ENCODE measurements at regions not wholly inside any gene's neighbourhood (a gene's known extent, or its start where the extent isn't known, plus 50 kb on each side); places are given as distances from the start of the nearest gene placed in this dataset.
"Not testable (repeated sequence)": the region's sequence is repeated elsewhere in the genome, so short reads cannot be mapped to it uniquely, and the experiment has no call there.

DNA sequence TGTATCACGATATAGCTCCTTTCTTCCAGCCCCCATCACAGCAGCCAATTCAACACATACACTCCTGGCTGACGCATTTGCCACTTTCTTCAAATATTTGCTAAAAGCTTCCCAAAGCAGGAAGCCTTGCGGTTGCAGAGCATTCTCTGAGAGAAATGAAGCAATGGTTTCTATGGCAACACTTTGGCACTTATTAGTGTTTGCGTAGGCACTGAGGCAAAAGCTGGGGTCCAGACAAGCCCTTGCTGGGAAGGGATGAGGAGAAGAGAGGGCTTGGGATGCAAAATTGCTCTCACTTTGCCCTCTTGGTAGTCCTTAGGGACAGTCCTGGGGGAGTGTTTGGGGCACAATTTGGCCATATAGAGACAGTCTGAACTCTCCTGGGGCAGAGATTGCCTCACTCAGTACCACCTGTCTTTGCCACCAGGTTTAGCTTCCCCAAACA lies 55.0 kb upstream of the PAK3 start:
- peak; percentile 19 for DNase-seq (ENCODE audit: low read depth)

DNA sequence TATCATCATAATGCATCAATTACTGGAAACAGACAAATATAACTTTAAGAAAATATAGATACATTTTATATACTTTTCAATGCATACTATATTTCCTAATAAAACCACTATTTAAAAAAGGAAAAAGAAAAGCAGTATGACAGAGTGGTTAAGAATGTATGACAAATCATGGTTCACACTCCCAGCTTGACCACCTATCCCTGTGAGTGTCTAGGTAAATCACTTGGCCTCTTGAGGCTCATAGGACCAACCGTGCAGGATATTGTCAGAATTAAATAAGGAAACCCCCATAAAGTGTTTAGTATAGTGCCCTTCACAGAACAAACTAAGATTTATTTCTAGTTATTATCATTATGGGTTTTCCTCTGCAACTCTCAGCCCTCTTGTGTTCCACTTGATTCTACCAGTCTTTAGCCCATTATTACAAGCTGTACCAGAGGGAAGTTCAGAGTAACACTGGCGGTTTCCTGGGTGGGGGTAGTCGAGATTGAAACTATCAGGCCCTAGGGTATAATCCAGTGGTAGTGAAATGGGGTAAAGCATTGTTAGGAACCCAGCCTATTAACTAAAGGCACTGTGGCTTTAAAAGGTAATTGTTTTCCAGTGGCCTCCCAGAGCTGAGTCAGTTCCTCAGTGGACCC lies 55.5 kb upstream of the PAK3 start:
- DNase-seq (ENCODE audit: low read depth): no peak

DNA sequence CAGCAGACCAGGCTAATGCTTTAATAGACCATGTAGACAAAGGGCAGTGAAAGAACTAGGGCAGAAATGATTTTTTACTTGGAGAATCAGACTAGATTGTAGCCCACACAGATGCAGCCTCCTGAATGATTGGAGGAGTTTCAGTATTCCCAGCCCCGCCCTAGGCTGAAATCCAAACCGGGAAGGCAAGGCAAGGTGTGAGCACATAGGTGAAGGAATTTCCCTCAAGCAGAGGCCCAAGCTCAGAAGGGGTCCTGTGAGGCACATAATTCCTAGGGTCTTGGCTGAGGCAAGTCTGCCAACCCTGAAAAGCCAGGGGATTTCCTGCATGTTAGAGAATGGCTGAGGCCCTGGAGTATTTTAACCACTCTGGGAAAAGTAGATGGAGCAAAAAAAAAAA lies 56.4 kb upstream of the PAK3 start:
- DNase-seq (ENCODE audit: low read depth): no peak

DNA sequence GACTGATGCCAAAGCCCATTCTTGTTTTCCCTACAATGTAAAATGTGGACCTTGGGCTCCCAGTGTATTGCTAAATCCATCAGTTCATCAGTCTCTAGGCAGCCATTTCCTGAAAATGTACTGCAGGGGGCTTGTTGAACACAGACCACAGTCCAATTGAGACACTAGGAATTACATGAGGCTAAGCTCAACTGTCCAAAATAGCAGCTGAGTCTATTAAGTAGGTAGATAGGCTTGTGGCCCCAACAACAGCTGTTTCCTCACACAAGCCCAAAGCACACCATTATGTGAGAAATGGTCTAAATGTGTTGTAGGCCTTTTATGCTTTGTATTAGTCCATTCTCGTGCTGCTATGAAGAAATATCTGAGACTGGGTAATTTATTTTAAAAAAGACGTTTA lies 60.0 kb upstream of the PAK3 start:
- no peak for DNase-seq (ENCODE audit: low read depth)

DNA sequence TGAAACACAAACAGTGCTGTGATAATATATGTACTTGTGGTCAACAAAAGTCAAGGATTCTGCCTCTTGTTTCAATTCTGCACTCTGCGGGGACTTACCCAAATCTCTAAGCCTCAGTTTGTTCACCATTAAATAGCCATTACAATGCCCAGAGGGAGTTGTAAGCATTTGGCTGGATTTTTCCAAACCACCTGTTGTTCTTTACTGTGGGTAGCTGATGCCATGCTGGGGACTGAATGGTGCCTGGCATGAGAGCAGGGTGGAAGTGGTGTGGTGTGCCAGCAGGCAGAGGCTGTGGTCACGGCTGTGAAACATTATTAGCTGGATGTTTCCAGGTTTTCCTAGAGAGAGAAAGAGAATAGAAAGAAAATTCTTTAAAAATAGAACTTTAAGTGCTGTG lies 60.7 kb upstream of the PAK3 start:
- DNase-seq (ENCODE audit: low read depth): no peak

DNA sequence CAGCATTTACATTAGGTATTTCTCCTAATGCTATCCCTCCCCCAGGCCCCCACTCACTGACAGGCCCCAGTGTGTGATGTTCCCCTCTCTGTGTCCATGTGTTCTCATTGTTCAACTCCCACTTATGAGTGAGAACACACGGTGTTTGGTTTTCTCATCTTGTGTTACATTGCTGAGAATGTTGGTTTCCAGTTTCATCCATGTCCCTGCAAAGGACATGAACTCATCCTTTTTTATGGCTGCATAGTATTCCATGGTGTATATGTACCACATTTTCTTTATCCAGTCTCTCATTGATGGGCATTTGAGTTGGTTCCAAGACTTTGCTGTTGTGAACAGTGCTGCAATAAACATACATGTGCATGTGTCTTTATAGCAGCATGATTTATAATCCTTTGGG lies 73.0 kb upstream of the PAK3 start:
- not testable (repeated sequence) for DNase-seq (ENCODE audit: low read depth)

DNA sequence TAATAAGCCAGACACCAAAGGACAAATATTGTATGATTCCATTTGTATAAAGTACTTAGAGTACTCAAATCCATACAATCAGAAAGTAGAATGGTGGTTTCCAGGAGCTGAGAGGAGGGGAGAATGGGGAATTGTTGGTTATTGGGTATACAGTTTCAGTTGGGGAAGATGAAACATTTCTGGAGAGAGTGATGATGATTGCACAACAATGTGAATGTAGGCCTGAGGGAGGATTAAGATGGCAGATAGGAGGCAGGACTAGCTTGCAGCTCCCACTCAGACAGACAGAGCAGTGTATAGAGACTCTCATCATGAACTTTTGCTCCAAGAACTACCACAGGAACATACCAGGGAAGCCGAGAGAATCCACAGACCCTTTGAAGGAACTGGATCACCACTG lies 75.7 kb upstream of the PAK3 start:
- DNase-seq (ENCODE audit: low read depth): no peak

DNA sequence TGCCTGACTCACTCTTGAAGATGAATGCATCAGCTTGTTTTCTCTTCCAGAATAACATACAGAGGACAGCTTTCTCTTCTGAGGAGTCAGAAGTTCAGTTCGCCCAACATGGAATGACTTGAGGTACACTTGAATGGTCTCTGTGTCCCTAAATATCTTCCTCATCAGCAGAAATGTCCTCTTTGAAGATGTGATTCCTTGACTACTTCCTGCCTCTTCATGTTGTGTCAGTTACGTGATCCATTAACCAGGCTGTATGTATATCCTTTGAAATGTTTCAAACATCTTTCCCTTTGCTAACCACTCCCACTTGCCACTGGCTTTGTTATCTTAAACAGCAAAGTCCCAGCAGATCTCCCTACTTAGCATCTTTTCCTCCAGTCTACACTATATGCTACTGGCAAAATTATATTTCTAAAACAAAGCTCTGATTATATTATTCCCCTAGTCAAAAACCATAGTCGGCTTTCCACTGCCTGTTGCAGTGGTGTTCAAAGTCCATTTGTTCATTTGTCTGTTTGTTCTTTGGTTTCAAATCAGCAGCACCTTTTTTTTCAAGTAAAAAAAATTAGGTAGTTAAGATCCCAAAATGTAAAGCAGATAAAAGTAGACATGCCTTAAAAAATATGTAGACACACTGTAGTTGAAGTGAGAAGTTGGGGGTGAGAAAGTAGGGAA lies 82.1 kb upstream of the PAK3 start:
- DNase-seq (ENCODE audit: low read depth): no peak

DNA sequence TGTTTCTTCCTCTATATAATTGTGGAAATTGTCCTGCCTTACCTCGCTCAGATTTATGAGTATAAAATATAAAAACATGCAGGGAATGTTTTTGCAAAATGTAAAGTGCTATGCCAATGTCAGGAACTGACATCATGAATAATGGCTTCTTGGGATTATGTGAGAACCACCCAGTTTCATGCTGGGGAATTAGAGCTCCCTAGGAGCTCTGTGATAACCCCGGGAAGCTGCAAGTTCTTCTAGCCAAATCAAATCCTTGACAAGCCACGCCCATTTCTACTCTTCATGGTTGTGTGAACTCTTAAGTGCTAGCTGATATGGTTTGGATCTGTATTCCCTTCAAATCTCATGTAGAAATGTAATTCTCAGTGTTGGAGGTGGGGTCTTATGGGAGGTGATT lies 85.9 kb upstream of the PAK3 start:
- DNase-seq (ENCODE audit: low read depth): no peak

DNA sequence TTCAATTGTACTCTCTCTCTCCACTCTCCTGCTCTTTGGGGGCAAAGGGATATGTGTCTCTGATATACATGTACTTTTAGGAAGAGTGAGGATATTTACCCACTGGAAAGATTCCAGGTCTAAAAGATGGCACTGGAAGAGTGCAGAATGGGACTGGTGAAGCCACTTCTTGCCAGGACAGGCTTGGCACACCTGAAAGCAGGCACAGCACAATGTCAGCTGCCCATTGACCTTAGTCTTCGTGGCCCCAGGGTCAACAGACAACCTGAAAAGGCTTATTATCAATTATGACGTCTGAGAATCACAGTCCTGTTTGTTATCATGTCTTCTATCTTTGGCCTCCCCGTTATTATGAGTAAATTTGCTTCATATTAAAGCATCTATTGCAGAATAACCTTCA lies 86.7 kb upstream of the PAK3 start:
- DNase-seq (ENCODE audit: low read depth): no peak

DNA sequence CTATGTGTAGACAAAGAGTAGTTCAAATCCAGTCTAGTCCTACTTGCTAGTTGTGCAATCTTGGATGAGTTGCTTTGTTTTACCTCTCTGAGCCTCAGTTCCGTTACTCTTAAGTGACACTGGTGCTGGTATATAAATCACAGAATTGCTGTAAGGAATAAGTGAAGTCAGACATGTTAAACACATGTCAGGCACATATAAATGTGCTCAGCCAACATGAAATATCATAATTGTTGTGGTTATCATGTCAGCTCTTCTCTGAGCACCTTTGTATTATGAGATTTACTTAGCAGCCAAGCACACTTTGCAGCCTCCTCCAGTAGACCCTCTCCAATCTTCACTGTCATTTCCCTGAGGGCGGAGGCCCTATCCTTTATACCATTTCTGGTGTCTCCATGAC lies 87.9 kb upstream of the PAK3 start:
- DNase-seq (ENCODE audit: low read depth): no peak

DNA sequence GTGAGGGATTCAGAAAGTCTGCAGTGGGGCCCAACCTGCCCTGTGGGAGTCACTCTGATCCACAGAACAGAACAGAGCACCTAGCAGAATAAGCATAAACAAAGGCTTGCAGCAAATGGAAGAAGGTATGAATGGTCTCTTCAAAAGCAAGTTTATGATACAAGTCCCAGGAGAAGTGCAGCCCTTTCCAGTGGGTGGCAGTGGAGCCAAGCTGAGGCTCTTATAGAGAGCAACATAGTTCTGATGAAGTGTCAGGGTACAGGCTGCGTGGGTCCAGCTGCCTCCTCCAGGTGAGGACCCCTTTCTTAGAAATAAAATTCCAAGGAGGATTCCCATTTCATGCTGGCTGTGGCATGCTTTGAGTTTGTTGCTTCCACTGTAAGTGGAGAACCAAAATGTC lies 88.8 kb upstream of the PAK3 start:
- no peak for DNase-seq (ENCODE audit: low read depth)

DNA sequence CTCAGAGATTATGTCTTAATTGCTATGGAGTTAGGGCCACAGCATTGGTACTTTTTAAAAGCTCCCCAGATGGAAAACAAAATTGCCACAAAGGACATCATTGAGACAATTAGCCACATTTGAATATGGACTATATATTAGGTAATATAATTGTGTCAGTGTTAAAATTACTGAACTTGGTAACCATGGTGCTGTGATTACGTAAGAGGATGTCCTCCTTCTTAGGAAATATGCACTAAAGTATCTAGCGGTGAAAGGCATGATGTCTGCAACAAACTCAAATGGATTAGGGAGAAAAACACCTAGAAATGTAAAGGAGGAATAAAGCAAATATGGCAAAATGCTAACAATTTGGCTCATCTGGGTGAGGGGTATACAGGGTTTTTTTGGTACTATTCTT lies 89.9 kb upstream of the PAK3 start:
- no peak for DNase-seq (ENCODE audit: low read depth)

DNA sequence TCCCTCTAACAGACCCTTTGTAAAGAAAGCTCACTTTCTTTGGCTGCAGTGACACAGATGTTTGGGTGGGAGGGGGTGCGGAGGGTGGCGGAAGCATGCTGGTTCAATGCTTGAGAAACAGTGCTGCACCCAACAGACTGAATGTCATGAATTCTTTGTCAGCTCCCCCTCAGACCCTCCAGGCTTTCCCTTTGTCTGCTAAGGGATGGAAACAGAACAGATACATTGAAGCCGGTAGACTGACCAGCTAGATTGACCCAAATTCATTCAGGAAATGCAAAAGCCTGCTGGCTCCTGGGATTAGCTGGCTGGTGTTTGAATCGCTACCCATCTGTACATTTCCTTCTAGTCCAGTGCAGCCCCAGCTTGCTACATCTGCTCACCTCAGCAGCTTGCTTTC lies 90.8 kb upstream of the PAK3 start:
- no peak for DNase-seq (ENCODE audit: low read depth)

DNA sequence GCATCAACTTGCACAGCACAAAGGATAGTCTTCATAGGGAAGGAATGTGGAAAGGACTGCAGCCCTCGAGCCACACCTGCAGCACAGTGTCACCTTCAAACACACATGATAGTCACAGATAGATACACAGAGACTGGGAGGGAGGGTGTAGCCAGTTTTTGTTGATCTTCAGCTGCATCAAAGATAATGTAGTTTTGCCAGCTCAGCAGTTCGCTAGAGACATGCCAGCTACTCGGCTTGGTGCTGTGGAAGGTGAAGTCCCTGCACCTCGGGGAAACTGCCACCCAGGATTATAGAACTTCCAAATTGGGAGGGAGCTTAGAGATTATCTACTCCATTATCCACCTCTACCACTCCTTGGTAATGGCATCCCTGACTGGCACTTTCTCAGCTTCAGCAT lies 92.9 kb upstream of the PAK3 start:
- no peak for DNase-seq (ENCODE audit: low read depth)

DNA sequence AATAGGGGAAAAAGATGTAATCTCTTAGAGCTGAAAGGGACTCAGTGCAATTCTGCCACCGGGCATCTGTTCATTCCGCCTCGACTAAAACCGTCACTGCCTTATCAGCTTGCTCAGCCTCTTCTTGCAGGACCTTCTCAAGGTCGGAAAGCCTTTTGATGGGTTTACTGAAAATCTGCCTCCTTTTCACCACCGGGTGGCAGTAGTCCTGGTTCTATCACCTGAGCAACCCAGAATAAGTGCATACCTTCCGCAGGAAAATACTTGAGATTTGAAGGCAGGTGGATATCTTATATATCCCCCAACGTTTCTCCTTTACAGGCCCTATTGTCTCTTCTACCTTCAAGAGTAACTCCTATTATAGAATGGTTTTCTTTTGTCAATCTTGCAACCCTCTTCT lies 103.4 kb upstream of the PAK3 start:
- DNase-seq (ENCODE audit: low read depth): no peak

DNA sequence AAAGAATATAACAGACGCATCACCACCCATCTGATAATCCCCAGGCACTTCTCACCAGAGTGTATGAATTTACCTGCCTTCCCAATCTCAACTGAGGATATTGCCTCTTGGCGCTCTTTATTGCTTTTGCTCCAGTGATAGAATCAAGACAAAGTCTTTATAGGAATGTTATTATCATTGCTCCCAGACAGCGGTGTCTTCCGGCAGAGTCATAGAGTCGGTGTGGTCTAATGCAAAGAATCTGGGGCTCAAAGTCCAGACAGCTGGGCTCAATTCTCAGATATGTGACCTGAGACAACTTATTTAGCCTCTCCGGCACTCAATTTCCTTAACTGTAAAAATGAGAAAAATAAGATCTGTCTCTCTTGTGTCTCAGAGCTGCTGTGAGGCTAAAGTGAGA lies 106.1 kb upstream of the PAK3 start:
- DNase-seq (ENCODE audit: low read depth): no peak

DNA sequence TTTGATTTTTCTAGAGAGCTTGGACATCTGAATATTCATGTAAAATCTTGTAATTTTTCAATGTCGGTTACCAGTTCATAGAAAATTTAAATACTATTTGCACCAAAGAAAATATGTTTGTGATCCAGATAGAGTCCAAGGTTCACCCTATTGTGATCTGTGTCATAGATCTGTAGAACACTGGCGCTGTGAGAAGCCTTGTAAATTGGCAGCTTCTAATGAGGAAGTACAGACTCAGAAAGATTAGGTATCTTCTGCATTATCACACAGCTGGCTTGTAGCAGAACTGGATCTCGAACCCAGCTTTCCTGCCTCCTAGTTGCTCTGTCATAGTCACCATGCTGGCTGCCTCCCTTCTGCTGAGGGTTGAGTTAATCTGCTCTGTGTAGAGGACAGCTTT lies 106.5 kb upstream of the PAK3 start:
- no peak for DNase-seq (ENCODE audit: low read depth)

DNA sequence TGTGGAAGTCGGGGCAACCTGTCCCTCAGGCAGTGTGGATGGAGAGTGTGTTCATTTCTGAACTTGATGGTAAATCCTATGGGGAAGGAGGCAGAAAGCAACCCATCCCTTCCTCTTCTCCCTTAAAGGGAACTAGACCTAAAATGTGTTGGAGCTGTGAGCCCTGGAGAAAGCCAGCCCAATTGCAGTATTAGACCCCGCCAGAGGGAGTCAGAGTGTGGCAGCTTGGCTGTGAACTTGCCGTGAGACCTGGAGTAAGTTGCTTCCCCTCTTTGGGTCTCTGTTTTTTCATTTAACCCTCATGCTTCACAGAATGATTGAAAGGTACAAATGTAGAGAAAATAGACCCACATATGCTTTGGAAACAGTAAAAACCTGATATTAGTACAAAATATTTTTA lies 108.7 kb upstream of the PAK3 start:
- no peak for DNase-seq (ENCODE audit: low read depth)

DNA sequence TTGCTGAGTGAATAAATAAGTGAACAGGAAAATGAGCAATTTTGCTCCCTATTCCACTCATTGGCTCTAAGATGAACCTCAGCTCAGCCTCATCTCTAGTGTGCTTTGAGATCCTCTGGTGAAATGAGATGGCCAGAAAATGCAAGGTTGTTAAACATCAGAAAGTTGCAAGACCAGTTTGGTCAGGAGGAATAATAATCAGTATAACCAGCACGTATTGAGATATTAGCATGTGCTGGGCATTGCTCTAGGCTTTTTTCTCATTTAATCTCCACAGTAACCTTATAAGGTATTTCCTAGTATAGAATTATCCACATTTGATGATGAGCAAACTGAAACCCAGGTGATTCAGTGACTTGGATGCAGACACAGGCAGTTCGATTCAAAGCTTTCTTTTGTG lies 110.5 kb upstream of the PAK3 start:
- no peak for DNase-seq (ENCODE audit: low read depth)

DNA sequence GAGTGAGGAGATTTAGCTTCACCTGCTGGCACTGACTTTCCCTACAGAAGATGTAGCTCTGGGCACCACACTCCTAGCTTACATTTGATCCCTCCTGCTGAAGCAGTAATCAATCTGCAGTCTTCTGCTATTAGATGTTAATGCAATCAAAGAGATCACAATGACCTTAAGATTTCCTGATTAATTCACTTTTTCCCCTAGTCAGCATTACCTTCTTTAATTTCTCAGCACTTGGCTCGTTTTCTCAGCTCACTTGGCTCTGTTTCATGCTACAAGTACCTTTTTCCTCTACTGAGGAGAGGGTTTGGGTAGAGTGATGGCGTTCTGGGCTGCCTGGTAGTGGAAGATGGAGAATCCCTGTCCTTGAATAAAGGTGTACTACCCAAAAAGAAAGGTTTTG lies 113.0 kb upstream of the PAK3 start:
- no peak for DNase-seq (ENCODE audit: low read depth)

DNA sequence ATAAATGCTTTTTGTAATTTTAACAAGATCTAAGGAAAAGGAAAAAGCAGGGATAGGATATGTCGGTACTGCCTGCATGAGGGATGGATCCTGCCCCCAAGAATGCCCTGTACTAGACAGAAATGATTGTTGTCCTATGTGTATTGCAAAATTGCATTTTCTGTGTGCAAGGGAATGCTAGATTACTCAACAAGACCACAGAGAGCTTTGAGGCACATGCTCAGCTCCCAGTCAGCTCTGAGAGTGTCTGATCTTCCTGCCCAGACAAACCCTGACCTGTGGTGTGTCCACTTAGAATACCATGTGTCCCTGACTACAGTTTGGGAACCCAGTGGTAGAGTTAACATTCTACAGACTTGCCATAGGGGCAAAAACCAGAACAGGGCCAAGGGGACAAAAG lies 129.2 kb upstream of the PAK3 start:
- DNase-seq (ENCODE audit: low read depth): no peak

DNA sequence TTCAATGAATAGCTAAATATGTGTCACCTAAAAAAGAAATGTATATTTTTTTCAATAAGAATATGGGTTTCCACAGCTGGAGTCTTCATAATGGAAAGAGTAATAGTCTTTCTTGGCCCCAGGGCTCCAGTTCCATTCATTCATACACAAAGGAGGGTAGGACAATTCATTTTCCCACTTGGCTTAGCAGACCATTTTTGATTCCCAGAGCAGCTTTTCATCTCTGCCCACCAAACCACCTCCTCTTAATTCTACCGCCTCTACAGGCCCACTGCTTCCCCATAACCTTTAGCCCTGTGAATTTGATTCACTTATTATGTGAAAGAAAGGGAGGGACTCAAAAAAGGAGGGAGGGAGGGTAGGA lies 129.9 kb upstream of the PAK3 start:
- no peak for DNase-seq (ENCODE audit: low read depth)

DNA sequence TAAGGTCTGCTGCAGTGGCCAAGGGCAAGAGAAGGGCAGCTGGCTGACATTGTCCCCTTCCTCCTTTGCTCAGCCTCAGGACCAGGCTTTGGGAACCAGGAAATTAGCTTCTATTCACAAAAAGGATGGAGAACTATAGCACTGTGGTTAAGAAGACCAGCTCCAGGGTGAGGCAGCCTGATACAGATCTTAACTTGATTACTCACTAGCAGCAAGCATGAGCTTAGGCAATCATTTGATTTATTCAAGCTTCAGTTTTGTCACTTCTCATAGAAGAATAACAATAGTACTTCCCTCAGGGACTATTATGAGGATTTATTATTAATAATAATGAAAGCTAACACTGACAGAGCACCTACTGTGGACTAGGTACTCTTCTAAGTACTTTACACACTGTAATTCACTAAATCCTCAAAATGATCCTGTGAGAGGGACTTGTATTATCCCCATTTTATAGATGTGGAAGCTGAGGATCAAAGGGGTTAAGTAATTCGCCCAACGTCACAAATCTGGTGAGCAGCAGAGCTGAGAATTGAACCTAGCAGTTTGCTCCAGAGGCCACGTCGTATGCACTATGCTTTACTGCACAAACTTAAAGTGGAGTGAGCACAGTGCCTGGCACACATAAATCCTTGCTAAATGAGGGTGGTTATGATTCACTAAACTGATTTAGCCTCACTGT lies 130.4 kb upstream of the PAK3 start:
- no peak for DNase-seq (ENCODE audit: low read depth)
